ENCODE measurements at regions not wholly inside any gene's neighbourhood (a gene's known extent, or its start where the extent isn't known, plus 50 kb on each side); places are given as distances from the start of the nearest gene placed in this dataset.

DNA sequence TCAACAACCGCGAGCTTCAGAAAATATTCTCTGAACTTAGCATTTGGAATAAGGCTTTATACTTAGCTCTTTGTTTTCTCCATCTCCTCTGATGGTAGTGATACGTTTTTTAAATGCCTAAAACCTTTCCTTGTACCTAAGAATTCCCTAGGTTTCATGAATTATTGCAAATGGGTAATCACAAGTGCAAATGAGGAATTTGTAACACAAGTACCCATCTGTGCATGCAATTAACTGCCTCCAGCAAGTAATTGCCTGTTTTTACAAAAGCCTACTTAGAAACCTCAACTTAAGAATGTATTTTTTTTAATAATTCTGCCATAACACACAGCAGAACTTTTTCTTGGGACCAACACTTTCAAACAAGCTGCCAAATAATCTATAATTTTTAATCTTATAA, 149.2 kb downstream of the PHLDA1 start:
- no peak overlapping the region for H3K27ac ChIP-seq
- H3K4me1 ChIP-seq: no peaks in the 10 kb centered on the region
- TF ChIP-seq, protein P1, sequence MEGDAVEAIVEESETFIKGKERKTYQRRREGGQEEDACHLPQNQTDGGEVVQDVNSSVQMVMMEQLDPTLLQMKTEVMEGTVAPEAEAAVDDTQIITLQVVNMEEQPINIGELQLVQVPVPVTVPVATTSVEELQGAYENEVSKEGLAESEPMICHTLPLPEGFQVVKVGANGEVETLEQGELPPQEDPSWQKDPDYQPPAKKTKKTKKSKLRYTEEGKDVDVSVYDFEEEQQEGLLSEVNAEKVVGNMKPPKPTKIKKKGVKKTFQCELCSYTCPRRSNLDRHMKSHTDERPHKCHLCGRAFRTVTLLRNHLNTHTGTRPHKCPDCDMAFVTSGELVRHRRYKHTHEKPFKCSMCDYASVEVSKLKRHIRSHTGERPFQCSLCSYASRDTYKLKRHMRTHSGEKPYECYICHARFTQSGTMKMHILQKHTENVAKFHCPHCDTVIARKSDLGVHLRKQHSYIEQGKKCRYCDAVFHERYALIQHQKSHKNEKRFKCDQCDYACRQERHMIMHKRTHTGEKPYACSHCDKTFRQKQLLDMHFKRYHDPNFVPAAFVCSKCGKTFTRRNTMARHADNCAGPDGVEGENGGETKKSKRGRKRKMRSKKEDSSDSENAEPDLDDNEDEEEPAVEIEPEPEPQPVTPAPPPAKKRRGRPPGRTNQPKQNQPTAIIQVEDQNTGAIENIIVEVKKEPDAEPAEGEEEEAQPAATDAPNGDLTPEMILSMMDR (IDR thresholded peaks at IDR 0.05): no peak
- H3K27me3 ChIP-seq: no peaks in the 10 kb centered on the region
- no peak overlapping the region for H3K4me3 ChIP-seq
- DNase-seq: no peak
- H3K36me3 ChIP-seq: no peaks in the 10 kb centered on the region
- no peaks in the 10 kb centered on the region for H3K9me3 ChIP-seq
- intact Hi-C loops (cut with DNase I): no loop called here
- H3K9ac ChIP-seq (ENCODE audit: low read depth in 2 of 2, low read length in 2 of 2): no peak overlapping the region

DNA sequence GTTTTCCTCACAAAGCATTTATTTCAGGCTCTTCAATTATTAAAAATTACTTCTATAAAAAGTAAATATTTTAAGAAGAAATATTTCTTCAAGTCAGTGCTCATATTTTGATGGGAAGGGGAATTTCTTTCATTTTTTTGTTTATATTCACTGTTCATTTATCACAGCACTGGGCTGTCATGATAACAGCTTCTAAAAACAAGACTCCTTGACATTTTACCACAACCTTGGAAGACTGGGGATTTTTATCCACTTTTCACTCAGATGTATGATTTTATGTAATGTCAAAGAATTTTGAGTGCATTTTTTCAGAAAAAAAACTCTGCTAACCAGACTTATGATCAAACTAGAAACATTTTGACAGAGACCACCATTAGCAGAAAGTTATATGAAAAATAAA, 149.7 kb downstream of the PHLDA1 start:
- Histone ChIP-seq H3K27me3 (no peaks in the 10 kb centered on the region), H3K9me3 (no peaks in the 10 kb centered on the region), H3K27ac (no peak overlapping the region), H3K4me1 (no peaks in the 10 kb centered on the region), H3K9ac (ENCODE audit: low read depth in 2 of 2, low read length in 2 of 2) (no peak overlapping the region), H3K36me3 (no peaks in the 10 kb centered on the region), H3K4me3 (no peak overlapping the region)
- intact Hi-C loops (cut with DNase I): no loop called here
- no peak for DNase-seq
- TF ChIP-seq, protein P1 (IDR thresholded peaks at IDR 0.05): no peak

DNA sequence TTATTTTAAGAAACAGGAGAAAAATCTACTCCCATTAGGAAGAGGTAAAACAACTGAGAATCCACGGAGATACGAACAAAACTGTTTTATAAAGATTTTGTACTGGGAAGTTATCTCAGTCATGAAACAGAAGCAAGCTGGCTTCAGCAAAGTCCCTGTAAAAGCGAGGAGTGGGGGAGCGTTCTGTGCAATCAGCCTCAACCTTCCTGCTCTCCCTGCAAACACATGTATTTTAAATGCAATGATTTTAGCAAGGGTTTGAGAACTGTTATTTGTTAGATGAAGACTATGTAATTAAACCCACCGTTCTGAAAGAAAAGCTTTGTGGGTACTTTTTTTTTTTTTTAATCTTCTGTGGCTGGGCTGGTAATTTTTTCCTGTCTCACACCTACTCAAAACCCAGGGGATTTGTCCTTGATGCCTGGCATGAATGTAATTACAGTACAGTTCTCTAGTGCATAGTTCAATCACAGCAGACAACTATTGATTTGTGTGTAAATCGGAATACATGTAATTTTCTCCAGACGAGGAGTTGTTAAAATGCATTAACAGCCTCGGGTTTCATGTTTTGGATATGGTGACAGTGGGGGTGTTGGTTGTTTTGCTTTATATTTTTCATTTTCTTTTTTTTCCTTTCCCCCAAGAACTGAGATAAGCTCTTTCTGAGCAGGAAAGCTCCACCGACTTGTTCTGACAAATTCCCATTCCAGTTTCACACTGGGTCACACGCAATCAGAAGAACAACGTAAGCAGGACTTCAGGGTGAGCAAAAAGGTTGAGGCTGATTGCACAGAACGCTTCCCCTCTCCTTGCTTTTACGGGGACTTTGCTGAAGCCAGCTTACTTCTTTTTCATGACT, 153.6 kb downstream of the PHLDA1 start:
- H3K9me3 ChIP-seq: no peaks in the 10 kb centered on the region
- no peak overlapping the region for H3K4me3 ChIP-seq
- H3K9ac ChIP-seq (ENCODE audit: low read depth in 2 of 2, low read length in 2 of 2): no peak overlapping the region
- intact Hi-C loops (cut with DNase I): no loop called here
- DNase-seq: no peak
- no peak overlapping the region for H3K27ac ChIP-seq
- H3K36me3 ChIP-seq: no peaks in the 10 kb centered on the region
- H3K27me3 ChIP-seq: no peaks in the 10 kb centered on the region
- H3K4me1 ChIP-seq: no peaks in the 10 kb centered on the region
- TF ChIP-seq, protein P1 (IDR thresholded peaks at IDR 0.05): no peak

DNA sequence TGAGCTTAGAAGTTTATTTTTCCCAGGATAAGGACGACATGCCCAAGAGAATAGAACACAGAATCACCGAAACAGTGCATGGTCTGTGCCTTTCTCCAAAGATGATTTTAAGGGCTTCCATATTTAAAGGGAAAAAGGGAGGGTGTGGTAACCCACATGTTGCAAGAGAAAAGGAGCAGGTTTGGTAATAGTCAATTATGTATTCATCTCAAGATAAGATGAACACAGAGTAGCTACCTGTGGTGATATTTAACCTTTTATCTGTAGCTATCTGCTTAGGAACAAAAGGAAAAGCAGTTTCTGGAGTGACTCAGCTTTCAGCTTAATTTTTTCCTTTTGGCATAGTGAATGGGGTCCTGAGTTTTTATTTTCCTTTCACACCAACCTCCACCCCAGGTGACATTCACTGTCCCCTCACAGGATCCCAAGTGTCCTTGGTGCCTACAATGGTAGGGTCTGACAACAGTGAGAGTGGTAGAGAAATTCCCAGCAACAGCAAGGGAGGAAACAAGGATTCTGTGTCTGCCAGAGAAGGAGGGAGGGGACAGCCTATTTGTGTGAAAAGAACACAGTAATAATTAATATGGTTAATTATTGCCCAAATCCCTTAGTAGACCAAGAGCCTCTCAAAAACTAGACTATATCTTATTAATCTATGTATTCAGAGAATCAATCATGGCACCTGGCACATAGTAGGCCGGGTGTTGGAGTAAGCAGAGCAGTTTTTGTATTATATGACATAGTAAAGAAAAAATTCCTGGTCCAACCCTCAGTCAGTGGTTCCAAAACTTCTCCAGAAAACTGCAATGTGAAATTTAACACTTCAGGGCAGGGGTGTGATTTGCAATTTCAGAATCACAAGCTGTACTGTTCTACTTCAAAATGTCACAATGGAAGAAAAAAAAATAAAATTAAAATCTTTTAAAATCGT, 154.5 kb downstream of the PHLDA1 start:
- H3K27ac ChIP-seq: no peak overlapping the region
- intact Hi-C loops (cut with DNase I): no loop called here

DNA sequence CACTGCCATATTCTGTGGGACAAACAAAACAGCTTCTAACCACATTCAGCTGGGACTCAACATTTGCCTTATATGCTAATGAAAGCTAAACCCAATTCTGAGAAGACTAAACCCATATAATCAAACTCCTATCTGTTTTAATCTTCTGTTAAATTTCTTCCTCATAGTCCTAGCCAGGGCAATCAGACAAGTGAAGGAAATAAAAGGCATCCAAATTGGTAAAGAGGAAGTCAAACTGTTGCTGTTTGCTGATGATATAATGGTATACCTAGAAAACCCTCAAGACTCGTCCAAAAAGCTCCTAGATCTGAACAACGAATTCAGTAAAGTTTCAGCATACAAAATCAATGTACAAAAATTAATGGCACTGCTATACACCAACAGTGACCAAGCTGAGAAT, 157.1 kb downstream of the PHLDA1 start:
- Histone ChIP-seq H3K4me1 (no peaks in the 10 kb centered on the region), H3K36me3 (no peaks in the 10 kb centered on the region), H3K4me3 (no peak overlapping the region), H3K27ac (no peak overlapping the region), H3K9ac (ENCODE audit: low read depth in 2 of 2, low read length in 2 of 2) (no peak overlapping the region), H3K9me3 (no peaks in the 10 kb centered on the region), H3K27me3 (no peaks in the 10 kb centered on the region)
- TF ChIP-seq, protein P1 (IDR thresholded peaks at IDR 0.05): no peak
- no peak for DNase-seq
- intact Hi-C loops (cut with DNase I): no loop called here

More for the DNA sequence above, 154.5 kb downstream of the PHLDA1 start:
- no peaks in the 10 kb centered on the region for H3K27me3 ChIP-seq
- H3K4me1 ChIP-seq: no peaks in the 10 kb centered on the region
- H3K4me3 ChIP-seq: no peak overlapping the region
- no peak for DNase-seq
- H3K36me3 ChIP-seq: no peaks in the 10 kb centered on the region
- H3K9ac ChIP-seq (ENCODE audit: low read depth in 2 of 2, low read length in 2 of 2): no peak overlapping the region
- no peaks in the 10 kb centered on the region for H3K9me3 ChIP-seq
- TF ChIP-seq, protein P1 (IDR thresholded peaks at IDR 0.05): no peak

Data from colonic mucosa (tissue), 4 donors.